ENCODE measurements at regions not wholly inside any gene's neighbourhood (a gene's known extent, or its start where the extent isn't known, plus 50 kb on each side); places are given as distances from the start of the nearest gene placed in this dataset.

GRCh38 chr16:86649875-86650274, 71.5 kb downstream of the FOXL1 start:
- no peak for TF ChIP-seq CTCF (IDR thresholded peaks at IDR 0.05; ENCODE audit: insufficient read depth, low read depth, low read length)
- TF ChIP-seq EZH2 (IDR thresholded peaks at IDR 0.05; ENCODE audit: insufficient read depth, low read length), result no peak

Data from astrocyte (in vitro differentiated cells and primary cell).